Keratinocyte (primary cell): ENCODE measurements at regions not wholly inside any gene's neighbourhood (a gene's known extent, or its start where the extent isn't known, plus 50 kb on each side); places are given as distances from the start of the nearest gene placed in this dataset.
"Not testable (repeated sequence)": the region's sequence is repeated elsewhere in the genome, so short reads cannot be mapped to it uniquely, and the experiment has no call there.

Source experiments
- DNase-seq: peaks from one replicate; pipeline ENCODE4 v3.0.0-alpha.2; 2011; ENCODE audit warnings: low read depth, missing footprints, low spot score
- FAIRE-seq: peaks from 2 replicates; lab custom pipeline; 2011; peaks lifted over from hg19 to GRCh38; lab: Jason Lieb, UNC
- H2AFZ ChIP-seq: 2 replicates; pipeline ENCODE4 v1.6.0; 2012; ENCODE audit warnings: low read length, control low read depth, inconsistent platforms; ENCODE audit not compliant: control insufficient read depth
- H3K27ac ChIP-seq: 2 replicates; pipeline ENCODE4 v1.5.1; 2011; ENCODE audit warnings: low read length; ENCODE audit not compliant: control insufficient read depth, insufficient read depth
- H3K27me3 ChIP-seq: 3 replicates; pipeline ENCODE4 v1.6.0; 2011; ENCODE audit warnings: low read length; ENCODE audit not compliant: control insufficient read depth, insufficient read depth; ENCODE audit errors: extremely low read depth
- H3K36me3 ChIP-seq, 2 experiments: 2 replicates in 1 of 2; 3 replicates in 1 of 2; pipeline ENCODE4 v1.5.1; 2011; ENCODE audit warnings: low read length in 2 of 2, mild to moderate bottlenecking in 1 of 2; ENCODE audit not compliant: control insufficient read depth in 2 of 2, insufficient read depth in 2 of 2; ENCODE audit errors: extremely low read depth in 1 of 2
- H3K4me1 ChIP-seq: 3 replicates; pipeline ENCODE4 v1.5.1; 2011; ENCODE audit warnings: low read length; ENCODE audit not compliant: control insufficient read depth, insufficient read depth; ENCODE audit errors: extremely low read depth
- H3K4me2 ChIP-seq: 3 replicates; pipeline ENCODE4 v1.6.0; 2011; ENCODE audit warnings: low read depth, low read length; ENCODE audit not compliant: control insufficient read depth, insufficient read depth; ENCODE audit errors: extremely low read depth
- H3K4me3 ChIP-seq, 3 experiments: fragments of 200-600 bp in 1 of 3; sonication (generic) in 1 of 3; 2 replicates in 2 of 3; 3 replicates in 1 of 3; pipeline ENCODE4 v1.5.1; 2011 to 2016; ENCODE audit warnings: low read length in 3 of 3, mild to moderate bottlenecking in 3 of 3, control low read depth in 2 of 3, inconsistent platforms in 1 of 3, low read depth in 1 of 3, mixed read lengths in 1 of 3, mixed run types in 1 of 3, moderate library complexity in 1 of 3; ENCODE audit not compliant: control insufficient read depth in 2 of 3, insufficient read depth in 2 of 3; ENCODE audit errors: extremely low read depth in 1 of 3
- H3K79me2 ChIP-seq: 2 replicates; pipeline ENCODE4 v1.6.0; 2012; ENCODE audit warnings: low read length; ENCODE audit not compliant: control insufficient read depth, insufficient read depth
- H3K9ac ChIP-seq: 3 replicates; pipeline ENCODE4 v1.6.0; 2011; ENCODE audit warnings: low read length; ENCODE audit not compliant: control insufficient read depth, insufficient read depth; ENCODE audit errors: extremely low read depth
- H3K9me1 ChIP-seq: 3 replicates; pipeline ENCODE4 v1.6.0; 2011; ENCODE audit warnings: low read length; ENCODE audit not compliant: control insufficient read depth, insufficient read depth; ENCODE audit errors: extremely low read depth
- H3K9me3 ChIP-seq: 2 replicates; pipeline ENCODE4 v1.5.1; 2012; ENCODE audit warnings: low read depth, low read length; ENCODE audit not compliant: control insufficient read depth
- H4K20me1 ChIP-seq: 3 replicates; pipeline ENCODE4 v1.6.0; 2011; ENCODE audit warnings: low read length; ENCODE audit not compliant: control insufficient read depth, insufficient read depth; ENCODE audit errors: extremely low read depth
- dilution Hi-C: fragments of 300-500 bp; cut with MboI; formaldehyde crosslinking; loops from one replicate; pipeline ENCODE4 v1.7.0; 2020; ENCODE audit warnings: low sequenced_read_pairs; ENCODE audit not compliant: extremely low pct_ligation_motif_present

DNA sequence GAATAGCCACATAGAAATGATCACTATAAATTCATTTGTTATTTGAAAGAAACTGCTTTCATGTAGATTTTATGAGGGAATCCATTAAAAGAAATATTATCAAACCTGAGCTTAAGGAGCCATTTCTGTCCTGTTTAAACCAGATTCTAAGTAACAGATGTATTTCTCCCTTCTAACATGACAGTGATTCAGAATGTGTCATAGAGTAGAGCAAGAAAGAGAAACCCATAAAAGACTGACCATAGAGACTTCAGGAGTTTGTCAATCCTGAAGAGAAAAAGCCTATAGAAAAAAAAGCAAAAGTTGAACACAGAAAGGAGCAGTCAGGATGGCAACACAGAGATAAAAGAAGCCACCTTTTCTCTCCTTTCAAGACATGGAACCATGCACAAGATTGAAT, 390.6 kb downstream of the PRIM2 start:
- H3K9me1 ChIP-seq, FAIRE-seq, H3K27ac ChIP-seq, H3K4me3 ChIP-seq, H3K4me1 ChIP-seq, H2AFZ ChIP-seq, H3K27me3 ChIP-seq, H3K36me3 ChIP-seq, DNase-seq, H3K9me3 ChIP-seq, H3K79me2 ChIP-seq, H3K9ac ChIP-seq, H4K20me1 ChIP-seq, dilution Hi-C loops, H3K4me2 ChIP-seq: not testable (repeated sequence)

DNA sequence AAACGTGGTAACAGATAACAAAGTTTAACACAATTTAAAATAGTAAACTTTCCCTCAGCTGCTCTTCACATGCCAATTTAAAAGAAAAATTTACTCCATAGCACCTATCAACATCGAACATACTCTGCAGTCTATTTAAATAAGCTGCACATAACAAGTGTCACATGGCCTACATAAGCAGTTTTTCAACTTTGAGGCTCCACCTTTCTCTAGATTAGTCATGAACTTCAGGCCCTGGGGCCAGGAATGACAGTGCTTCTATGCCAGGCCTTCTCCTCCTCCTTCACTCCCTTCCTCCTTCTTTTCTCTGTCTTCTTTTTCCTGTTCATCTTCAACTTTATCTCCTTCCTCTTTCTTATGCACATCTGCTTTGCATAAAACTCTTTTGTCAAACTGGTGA, 405.1 kb downstream of the PRIM2 start:
- H3K27ac ChIP-seq, H3K9me1 ChIP-seq, H2AFZ ChIP-seq, dilution Hi-C loops, H3K4me3 ChIP-seq, H3K36me3 ChIP-seq, H4K20me1 ChIP-seq, H3K9ac ChIP-seq, H3K4me2 ChIP-seq, H3K79me2 ChIP-seq, H3K27me3 ChIP-seq, H3K9me3 ChIP-seq, H3K4me1 ChIP-seq, FAIRE-seq: not testable (repeated sequence)
- DNase-seq, result peak; percentile 1

DNA sequence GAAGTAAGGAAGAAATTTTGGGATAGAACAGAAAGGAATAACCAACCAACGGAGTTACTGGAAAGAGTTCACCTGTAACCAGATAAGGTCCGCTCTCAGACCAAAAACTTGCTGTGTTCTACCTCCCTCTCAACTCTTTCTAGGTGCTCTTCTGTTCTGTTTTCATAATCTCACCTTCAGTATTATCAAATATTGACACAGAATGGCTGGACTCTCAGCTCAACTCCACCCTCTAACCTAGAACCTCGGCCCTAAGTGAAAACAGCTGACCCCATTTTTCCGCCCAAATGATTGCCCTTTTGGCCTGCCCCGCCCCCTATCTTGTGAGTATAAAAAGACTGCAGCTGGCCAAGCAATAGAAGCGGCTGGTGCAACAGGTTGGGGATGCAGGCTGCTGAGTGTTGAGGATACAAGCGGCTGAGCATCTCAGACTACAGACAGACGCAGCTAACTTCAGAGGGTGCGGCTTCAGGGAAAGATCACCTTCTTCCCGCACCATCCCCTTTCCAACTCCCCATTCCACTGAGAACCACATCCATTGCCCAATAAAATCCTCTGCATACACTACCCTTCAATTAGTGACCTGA, 406.5 kb downstream of the PRIM2 start:
- H3K79me2 ChIP-seq, H3K9me1 ChIP-seq, H3K27me3 ChIP-seq, H3K9me3 ChIP-seq, H3K4me3 ChIP-seq, DNase-seq, H2AFZ ChIP-seq, H3K27ac ChIP-seq, dilution Hi-C loops, H3K4me2 ChIP-seq, H3K4me1 ChIP-seq, H3K9ac ChIP-seq, H3K36me3 ChIP-seq, FAIRE-seq, H4K20me1 ChIP-seq: not testable (repeated sequence)

DNA sequence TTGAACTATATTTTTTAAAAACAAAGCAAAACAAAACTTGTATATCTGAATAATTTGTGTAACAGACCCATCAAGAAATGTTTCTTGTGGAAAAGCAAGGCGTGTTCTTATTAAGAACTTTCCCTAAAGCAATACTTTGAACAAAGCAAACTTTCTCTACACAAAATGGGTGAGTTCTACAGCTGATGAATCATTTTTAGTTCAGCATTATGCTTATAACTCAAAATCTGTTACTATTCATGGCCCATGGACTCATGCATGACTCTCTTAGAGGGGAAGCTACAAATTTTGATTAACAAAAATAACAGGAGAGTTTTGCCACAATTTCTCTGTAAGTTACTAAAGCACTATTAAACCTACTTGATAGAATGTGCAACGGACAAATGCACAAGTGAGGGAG, 412.0 kb downstream of the PRIM2 start:
- H3K36me3 ChIP-seq, H3K9ac ChIP-seq, H3K79me2 ChIP-seq, H3K27ac ChIP-seq, H3K4me3 ChIP-seq, H3K9me1 ChIP-seq, H3K27me3 ChIP-seq, H3K4me1 ChIP-seq, H4K20me1 ChIP-seq, H3K9me3 ChIP-seq, dilution Hi-C loops, FAIRE-seq, DNase-seq, H3K4me2 ChIP-seq, H2AFZ ChIP-seq: not testable (repeated sequence)

DNA sequence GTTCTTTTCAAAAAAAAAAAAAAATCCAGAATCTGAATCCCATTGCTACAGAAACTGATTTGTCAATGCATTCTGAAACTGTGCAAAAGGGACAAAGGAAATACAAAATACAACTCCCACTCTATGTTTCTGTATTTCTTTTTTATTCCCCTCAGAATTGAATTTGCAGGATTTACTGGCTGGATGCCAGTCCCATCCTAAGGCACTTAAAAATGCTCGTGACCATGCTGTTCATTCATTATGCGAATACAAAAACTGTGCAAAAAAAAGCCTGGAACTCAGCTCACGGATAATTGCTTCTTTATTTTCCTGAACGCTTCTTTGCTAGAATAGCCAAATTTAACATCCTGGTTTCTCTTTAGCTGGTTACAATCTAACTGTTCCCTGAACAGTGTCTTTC, 413.3 kb downstream of the PRIM2 start:
- dilution Hi-C loops, H3K27me3 ChIP-seq: not testable (repeated sequence)

More for the DNA sequence above, 413.3 kb downstream of the PRIM2 start:
- not testable (repeated sequence) for H2AFZ ChIP-seq, H3K36me3 ChIP-seq, FAIRE-seq, H3K9me1 ChIP-seq, H3K79me2 ChIP-seq, H3K4me2 ChIP-seq, H3K9ac ChIP-seq, H4K20me1 ChIP-seq, H3K4me1 ChIP-seq, H3K4me3 ChIP-seq, DNase-seq, H3K27ac ChIP-seq, H3K9me3 ChIP-seq
